ENCODE measurements at regions not wholly inside any gene's neighbourhood (a gene's known extent, or its start where the extent isn't known, plus 50 kb on each side); places are given as distances from the start of the nearest gene placed in this dataset.

- TF ChIP-seq, protein P1, sequence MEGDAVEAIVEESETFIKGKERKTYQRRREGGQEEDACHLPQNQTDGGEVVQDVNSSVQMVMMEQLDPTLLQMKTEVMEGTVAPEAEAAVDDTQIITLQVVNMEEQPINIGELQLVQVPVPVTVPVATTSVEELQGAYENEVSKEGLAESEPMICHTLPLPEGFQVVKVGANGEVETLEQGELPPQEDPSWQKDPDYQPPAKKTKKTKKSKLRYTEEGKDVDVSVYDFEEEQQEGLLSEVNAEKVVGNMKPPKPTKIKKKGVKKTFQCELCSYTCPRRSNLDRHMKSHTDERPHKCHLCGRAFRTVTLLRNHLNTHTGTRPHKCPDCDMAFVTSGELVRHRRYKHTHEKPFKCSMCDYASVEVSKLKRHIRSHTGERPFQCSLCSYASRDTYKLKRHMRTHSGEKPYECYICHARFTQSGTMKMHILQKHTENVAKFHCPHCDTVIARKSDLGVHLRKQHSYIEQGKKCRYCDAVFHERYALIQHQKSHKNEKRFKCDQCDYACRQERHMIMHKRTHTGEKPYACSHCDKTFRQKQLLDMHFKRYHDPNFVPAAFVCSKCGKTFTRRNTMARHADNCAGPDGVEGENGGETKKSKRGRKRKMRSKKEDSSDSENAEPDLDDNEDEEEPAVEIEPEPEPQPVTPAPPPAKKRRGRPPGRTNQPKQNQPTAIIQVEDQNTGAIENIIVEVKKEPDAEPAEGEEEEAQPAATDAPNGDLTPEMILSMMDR (IDR thresholded peaks at IDR 0.05): no peak
- no peak for TF ChIP-seq EP300 (IDR thresholded peaks at IDR 0.05)
Observed at GRCh38 chr20:22055981-22056380, 350.5 kb downstream of the PAX1 start.

All from stomach (tissue), 4 donors.